Liver (tissue), 3 donors: ENCODE measurements at regions not wholly inside any gene's neighbourhood (a gene's known extent, or its start where the extent isn't known, plus 50 kb on each side); places are given as distances from the start of the nearest gene placed in this dataset.

Experiments
- EGR1 ChIP-seq, 2 donors: IDR thresholded peaks; 2 replicates each; pipeline ENCODE4 v1.6.1; 2016 to 2018; ENCODE audit warnings: antibody characterized with exemption in 2 of 2, low read depth in 2 of 2
- FOXA1 ChIP-seq: IDR thresholded peaks from 2 replicates; pipeline ENCODE4 v1.6.1; 2016; ENCODE audit warnings: antibody characterized with exemption
- GABPA ChIP-seq, 2 donors: IDR thresholded peaks in 1 of 2; conservative IDR thresholded peaks in 1 of 2; 2 replicates each; pipeline ENCODE4 v1.6.1; 2016; ENCODE audit warnings: antibody characterized with exemption in 2 of 2, mild to moderate bottlenecking in 1 of 2, moderate library complexity in 1 of 2
- MAX ChIP-seq: IDR thresholded peaks from 2 replicates; pipeline ENCODE4 v1.6.1; 2016; ENCODE audit warnings: antibody characterized with exemption
- RAD21 ChIP-seq, 2 donors: IDR thresholded peaks; 2 replicates each; pipeline ENCODE4 v1.6.1; 2016; ENCODE audit warnings: antibody characterized with exemption in 2 of 2, mild to moderate bottlenecking in 2 of 2
- REST ChIP-seq: IDR thresholded peaks from 2 replicates; pipeline ENCODE4 v1.6.1; 2016; ENCODE audit warnings: antibody characterized with exemption, mild to moderate bottlenecking
- RXRA ChIP-seq, 2 donors: IDR thresholded peaks; 2 replicates each; pipeline ENCODE4 v1.6.1; 2017 to 2018; ENCODE audit warnings: antibody characterized with exemption in 2 of 2, mild to moderate bottlenecking in 1 of 2
- SP1 ChIP-seq: IDR thresholded peaks from 2 replicates; pipeline ENCODE4 v1.6.1; 2018; ENCODE audit warnings: antibody characterized with exemption, mild to moderate bottlenecking
- TAF1 ChIP-seq: conservative IDR thresholded peaks from 2 replicates; pipeline ENCODE4 v1.6.1; 2016; ENCODE audit warnings: antibody characterized with exemption, mild to moderate bottlenecking
- TF ChIP-seq, protein P1 (sequence below): IDR thresholded peaks from 2 replicates; pipeline ENCODE4 v1.6.1; 2016; ENCODE audit warnings: antibody characterized with exemption
- TF ChIP-seq, protein P2 (sequence below): fragments of 150-350 bp; IDR thresholded peaks from 2 replicates; pipeline ENCODE4 v1.5.1; 2017; ENCODE audit warnings: improper control_type of control experiment, low read depth, low read length; ENCODE audit not compliant: missing input control
- TF ChIP-seq, protein P3 (sequence below): IDR thresholded peaks from 2 replicates; pipeline ENCODE4 v1.6.1; 2016; ENCODE audit warnings: antibody characterized with exemption
- donor health status: healthy.
- donor health status: healthy.

- TF ChIP-seq, protein P1, sequence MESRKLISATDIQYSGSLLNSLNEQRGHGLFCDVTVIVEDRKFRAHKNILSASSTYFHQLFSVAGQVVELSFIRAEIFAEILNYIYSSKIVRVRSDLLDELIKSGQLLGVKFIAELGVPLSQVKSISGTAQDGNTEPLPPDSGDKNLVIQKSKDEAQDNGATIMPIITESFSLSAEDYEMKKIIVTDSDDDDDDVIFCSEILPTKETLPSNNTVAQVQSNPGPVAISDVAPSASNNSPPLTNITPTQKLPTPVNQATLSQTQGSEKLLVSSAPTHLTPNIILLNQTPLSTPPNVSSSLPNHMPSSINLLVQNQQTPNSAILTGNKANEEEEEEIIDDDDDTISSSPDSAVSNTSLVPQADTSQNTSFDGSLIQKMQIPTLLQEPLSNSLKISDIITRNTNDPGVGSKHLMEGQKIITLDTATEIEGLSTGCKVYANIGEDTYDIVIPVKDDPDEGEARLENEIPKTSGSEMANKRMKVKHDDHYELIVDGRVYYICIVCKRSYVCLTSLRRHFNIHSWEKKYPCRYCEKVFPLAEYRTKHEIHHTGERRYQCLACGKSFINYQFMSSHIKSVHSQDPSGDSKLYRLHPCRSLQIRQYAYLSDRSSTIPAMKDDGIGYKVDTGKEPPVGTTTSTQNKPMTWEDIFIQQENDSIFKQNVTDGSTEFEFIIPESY = no peak
- TF ChIP-seq, protein P2, sequence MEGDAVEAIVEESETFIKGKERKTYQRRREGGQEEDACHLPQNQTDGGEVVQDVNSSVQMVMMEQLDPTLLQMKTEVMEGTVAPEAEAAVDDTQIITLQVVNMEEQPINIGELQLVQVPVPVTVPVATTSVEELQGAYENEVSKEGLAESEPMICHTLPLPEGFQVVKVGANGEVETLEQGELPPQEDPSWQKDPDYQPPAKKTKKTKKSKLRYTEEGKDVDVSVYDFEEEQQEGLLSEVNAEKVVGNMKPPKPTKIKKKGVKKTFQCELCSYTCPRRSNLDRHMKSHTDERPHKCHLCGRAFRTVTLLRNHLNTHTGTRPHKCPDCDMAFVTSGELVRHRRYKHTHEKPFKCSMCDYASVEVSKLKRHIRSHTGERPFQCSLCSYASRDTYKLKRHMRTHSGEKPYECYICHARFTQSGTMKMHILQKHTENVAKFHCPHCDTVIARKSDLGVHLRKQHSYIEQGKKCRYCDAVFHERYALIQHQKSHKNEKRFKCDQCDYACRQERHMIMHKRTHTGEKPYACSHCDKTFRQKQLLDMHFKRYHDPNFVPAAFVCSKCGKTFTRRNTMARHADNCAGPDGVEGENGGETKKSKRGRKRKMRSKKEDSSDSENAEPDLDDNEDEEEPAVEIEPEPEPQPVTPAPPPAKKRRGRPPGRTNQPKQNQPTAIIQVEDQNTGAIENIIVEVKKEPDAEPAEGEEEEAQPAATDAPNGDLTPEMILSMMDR = no peak
- TF ChIP-seq TAF1 (no peak), SP1 (no peak), RAD21 (IDR thresholded peaks at IDR 0.05) (no peak), GABPA (IDR thresholded peaks at IDR 0.05 in 1 of 2, conservative IDR thresholded peaks at IDR 0.05 in 1 of 2) (no peak), MAX (no peak), EGR1 (IDR thresholded peaks at IDR 0.05; ENCODE audit: low read depth in 2 of 2) (no peak), REST (no peak), RXRA (IDR thresholded peaks at IDR 0.05) (no peak), FOXA1 (no peak)
- TF ChIP-seq, protein P3, sequence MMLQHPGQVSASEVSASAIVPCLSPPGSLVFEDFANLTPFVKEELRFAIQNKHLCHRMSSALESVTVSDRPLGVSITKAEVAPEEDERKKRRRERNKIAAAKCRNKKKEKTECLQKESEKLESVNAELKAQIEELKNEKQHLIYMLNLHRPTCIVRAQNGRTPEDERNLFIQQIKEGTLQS = no peak
These were observed 481.4 kb upstream of the CAMK1G start for GRCh38 chr1:209102120-209102519.
